GM18517 (cell line): ENCODE measurements at regions not wholly inside any gene's neighbourhood (a gene's known extent, or its start where the extent isn't known, plus 50 kb on each side); places are given as distances from the start of the nearest gene placed in this dataset.
"Not testable (repeated sequence)": the region's sequence is repeated elsewhere in the genome, so short reads cannot be mapped to it uniquely, and the experiment has no call there.

Source experiments
- ATAC-seq: cut with Tn5 transposase; IDR thresholded peaks from one replicate; pipeline ENCODE4 v1.9.1; 2021; ENCODE audit warnings: mild to moderate bottlenecking, moderate library complexity; ENCODE audit not compliant: unreplicated experiment

GRCh38 chr4:66223068-66223703 is 552.9 kb upstream of the EPHA5 start:
- no peak for ATAC-seq

DNA sequence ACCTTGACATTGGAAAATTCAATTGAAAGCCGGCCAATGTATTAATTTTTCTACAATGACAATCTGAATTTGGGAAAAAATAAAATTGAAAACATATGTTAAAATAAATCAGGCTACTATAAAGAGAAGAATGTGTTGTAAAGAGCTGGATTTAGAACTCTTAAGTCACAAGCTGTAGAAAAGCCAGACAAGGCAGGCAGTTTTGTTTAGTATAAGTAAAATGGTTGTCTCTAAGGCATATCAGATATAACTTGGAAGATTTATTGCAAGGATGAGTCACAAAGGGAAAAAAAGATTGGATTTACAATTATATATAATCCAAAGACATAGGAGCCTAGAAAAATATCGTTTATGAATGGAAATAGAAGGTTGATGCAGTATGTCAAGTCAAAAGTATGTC is 549.1 kb upstream of the EPHA5 start:
- no peak for ATAC-seq

DNA sequence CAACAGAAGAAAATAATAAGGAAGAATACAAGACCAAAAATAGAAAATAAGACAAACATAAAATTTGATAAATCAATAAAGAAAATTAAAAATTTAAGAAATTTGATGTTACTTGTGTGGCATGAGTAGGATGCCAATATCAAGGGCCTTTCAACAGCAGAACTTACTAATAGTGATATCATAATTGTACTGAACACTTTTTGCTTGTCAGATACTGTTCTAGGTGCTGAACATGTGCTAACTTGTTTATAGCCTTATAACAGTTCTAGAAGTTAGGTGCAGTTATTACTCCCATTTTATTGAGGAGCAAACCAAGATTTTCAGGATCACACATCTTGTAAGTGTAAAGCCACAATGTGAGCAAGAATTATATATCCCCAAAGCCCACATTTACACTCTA is 546.0 kb upstream of the EPHA5 start:
- ATAC-seq, result no peak

DNA sequence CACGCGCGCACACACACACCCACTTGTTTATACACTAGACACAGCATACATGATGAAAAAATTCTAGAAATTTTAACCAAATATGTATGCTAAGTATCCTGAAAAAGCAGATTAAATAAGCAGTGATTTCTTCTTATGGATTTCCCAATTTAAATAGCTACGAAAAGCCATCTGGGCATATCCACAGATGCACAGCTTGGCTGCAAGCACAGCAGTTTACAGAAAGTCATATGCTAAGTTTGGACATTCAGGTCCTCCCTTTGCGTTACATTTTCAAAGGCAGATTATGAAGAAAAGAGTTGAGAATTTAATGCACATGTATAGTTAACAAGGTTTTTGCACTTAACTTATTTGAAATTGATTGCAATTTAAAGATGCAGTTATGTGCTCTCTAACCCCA is 542.2 kb upstream of the EPHA5 start:
- no peak for ATAC-seq

- no peak for ATAC-seq
Observed at GRCh38 chr4:66204534-66205247, 534.4 kb upstream of the EPHA5 start.

- no peak for ATAC-seq
Observed at GRCh38 chr4:66202870-66203269, 532.6 kb upstream of the EPHA5 start.

DNA sequence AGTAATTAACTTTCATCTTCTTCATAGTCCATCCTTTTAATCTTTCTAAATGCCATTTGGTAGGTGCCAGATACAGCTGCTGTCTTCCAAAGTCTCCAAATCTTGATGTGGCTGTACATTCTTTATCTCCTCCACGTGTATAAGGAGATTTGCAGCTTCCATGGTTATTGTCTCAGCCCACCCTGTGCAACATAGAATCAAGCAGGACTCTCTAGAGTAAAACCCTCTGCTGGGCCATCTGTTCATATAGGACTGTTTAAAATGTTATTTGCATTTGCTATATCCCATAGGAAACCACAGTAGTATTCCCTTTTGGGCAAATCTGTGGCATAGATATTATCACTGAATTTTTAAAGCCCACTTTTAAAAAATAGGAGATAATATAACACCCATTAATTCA is 527.2 kb upstream of the EPHA5 start:
- ATAC-seq, result no peak

GRCh38 chr4:66193487-66193886 is 523.2 kb upstream of the EPHA5 start:
- no peak for ATAC-seq

GRCh38 chr4:66187175-66187720 is 517.0 kb upstream of the EPHA5 start:
- no peak for ATAC-seq

DNA sequence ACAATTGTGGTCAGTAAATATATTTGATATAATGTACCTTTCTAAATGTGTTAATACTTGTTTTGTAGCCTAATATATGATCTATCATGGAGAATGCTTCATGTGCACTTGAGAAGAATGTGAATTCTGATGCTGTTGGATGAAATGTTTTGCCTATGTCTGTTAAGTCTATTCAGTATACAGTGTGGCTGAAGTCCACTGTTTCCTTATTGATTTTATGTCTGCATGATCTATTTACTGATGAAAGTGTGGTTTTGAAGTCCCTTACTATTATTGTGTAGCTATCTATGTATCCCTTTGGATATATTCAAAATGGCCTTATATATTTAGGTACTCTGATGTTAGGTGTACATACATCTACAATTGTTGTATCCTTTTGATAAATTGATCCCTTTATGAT is 515.8 kb upstream of the EPHA5 start:
- no peak for ATAC-seq

DNA sequence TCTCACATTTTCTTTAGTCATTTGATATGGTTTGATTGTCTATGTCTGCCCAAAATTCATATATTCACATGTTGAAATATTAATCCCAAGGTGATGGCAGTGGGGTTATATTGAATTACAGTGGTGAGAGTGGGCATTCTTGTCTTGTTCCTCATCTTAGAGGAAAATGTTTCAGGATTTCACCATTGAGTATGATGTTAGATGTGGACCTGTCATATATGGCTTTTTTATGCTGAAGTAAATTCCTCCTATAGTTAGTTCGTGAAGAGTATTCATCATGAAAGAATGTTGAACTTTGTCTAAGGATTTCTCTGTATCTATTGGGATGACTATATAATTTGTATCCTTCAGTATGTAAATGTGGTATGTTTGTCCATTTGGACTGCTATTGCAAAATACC is 512.3 kb upstream of the EPHA5 start:
- no peak for ATAC-seq

DNA sequence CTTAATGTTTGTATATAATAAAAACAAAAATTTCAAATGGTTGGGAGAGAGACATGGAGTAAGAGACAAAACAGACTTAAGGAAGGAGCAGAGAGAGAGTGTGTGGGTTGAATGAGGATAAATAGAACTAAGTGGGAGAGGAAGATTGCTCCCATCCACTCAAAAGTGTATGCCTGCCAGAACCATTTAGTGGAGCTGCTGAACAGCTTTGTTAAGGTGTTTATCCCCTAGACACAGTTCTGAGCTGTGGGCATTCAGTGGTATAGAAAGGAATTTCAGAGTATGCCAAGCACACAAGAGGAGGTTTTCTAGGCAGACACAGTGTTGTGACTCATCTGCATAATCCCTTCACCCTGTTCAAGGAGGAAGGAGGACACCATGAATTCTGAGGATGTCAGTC is 508.6 kb upstream of the EPHA5 start:
- no peak for ATAC-seq

DNA sequence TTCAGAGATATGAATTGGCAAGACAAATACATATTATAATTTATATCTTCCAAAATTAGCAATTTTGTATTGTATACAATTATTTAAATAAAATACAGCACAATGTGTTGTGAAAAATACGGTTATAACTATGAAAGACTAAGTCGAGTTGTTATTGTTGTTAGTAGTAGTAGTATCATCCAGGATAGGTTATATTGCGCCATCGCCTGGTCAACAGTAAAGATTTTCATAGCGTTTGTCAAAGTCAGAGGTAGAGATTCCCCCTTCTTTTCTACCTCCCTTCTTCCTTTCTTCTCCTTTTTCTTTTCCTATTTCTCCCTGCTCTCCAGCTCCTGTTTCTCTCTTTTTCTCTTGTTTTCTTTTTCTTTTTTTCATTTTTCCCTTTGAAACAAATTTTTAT is 499.1 kb upstream of the EPHA5 start:
- ATAC-seq, result no peak

DNA sequence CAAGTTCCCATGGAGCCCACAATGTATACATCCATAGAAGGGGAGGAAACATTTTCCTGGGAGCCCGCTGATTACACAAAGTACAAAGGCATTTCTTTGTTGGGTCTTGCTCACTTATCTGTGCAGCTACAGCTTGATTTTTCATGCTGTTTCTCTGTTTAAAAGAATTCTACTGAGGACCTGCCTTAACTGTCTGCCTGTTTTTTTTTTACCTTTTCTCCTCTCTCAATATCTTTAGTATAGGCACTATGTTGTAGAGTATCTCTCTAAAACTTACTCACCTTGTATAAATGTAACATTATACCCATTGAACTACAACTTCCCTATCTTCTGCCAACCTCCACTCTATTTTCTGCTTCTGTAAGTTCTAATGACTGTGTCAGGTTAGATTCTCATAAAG is 494.6 kb upstream of the EPHA5 start:
- no peak for ATAC-seq

DNA sequence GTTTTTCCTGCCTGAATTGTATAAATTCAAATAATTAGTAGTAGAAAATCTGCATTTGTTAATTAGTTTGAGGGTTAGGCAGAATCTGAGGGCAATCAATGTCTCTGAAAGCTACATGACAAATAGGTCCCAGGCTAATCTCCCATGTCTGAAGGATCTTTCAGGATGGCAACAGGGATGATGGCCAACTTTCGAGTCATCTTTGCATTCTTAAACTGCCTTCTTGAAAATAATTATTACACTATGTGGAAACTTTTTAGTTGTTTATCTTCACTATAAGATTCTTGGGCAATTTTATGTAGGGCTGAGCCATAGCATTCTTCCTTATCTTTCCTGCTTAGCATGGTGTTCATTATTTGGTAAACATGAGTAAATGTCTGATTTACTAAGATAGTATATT is 490.3 kb upstream of the EPHA5 start:
- ATAC-seq, result no peak

GRCh38 chr4:66157594-66157993 is 487.3 kb upstream of the EPHA5 start:
- no peak for ATAC-seq

DNA sequence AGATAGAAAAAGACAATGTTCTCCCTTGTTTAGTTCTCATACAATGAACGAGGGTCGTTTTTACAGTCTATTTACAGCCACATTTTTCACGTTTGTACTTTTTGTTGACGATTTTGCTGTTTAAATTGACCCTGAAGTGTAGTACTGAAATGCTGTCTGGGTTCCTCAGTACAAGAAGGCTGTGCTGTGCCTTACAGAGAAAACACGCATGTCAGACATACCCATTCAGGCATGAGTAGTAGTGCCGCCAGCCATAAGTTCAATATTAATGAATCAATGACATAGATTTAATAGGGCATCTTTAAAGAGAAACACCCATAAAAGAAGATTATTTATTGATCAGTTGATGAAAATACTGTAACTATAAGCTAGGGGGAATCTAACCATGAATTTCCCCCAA is 459.8 kb upstream of the EPHA5 start:
- no peak for ATAC-seq

- no peak for ATAC-seq
Observed at GRCh38 chr4:66123831-66124413, 453.6 kb upstream of the EPHA5 start.

DNA sequence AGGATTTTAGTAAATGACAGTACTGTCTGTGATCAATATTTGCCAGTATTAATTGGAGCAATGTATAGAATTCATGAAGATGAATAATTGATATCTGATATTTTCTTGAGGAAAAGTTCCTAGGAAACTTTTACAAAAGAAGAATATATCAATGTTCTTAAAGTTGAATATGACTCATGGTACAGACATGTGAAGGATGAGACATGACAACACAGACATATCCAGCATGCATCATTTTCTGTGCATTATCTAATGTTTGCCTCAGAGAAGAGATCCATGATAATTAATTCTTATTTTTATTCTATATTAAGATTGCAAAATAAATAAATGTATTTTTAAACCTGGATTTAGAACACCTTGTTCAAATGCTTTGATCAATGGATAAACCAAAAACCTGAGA is 452.9 kb upstream of the EPHA5 start:
- ATAC-seq, result no peak

DNA sequence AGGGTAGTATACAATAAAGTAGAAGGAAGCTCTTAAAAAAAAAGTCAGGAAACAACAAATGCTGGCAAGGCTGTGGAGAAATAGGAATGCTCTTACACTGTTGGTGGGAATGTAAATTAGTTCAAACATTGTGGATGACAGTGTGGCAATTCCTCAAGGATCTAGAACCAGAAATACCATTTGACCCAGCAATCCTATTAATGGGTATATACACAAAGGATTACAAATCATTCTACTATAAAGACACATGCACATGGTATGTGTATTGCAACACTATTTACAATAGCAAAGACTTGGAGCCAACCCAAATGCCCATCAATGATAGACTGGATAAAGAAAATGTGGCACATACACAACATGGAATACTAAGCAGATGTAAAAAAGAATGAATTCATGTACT is 444.9 kb upstream of the EPHA5 start:
- ATAC-seq, result not testable (repeated sequence)

DNA sequence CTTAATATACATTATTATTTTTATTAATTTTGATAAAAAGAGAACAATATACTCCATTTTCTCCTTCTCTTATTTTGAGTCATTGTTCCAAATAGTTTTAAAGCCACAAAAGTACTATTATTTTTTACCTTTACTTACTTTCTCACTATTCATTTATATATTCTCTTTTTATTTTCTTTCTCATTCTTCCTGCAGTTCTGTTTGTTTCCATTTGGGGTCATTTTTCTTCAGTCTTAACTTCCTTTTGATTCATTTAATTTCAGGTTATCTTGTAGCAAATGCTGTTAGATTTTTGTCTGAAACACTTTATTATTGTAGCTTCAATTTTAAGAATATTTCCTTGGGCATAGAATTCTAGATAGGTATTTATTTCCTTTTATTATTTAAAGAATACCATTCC is 438.6 kb upstream of the EPHA5 start:
- no peak for ATAC-seq

DNA sequence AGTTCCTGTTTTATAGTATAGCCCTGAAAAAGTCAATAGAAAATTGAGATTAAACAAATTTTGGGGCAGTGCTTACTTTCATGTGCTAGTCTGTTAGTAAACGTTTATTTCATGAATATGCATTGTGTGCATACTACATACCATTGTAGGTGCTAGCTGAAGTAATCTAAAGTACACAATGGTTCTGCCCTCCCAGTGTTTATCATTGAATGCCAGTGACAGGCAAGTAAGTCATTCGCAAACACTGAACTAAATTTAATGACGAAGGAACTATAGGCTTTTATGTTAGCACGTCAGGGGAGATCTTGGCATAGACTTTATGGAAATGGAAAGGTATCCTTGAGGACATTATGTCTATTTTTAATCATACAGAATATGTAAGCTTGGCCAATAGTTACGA is 426.9 kb upstream of the EPHA5 start:
- ATAC-seq, result no peak
